Glomerular endothelial cell (primary cell): ENCODE measurements at regions not wholly inside any gene's neighbourhood (a gene's known extent, or its start where the extent isn't known, plus 50 kb on each side); places are given as distances from the start of the nearest gene placed in this dataset.

Experiments
- DNase-seq: peaks from one replicate; pipeline ENCODE4 v3.0.0-alpha.2; 2011; ENCODE audit warnings: low read depth, low spot score; ENCODE audit errors: extremely low read depth

GRCh38 chr2:139359818-139360217 is 579.6 kb upstream of the NXPH2 start:
- no peak for DNase-seq

DNA sequence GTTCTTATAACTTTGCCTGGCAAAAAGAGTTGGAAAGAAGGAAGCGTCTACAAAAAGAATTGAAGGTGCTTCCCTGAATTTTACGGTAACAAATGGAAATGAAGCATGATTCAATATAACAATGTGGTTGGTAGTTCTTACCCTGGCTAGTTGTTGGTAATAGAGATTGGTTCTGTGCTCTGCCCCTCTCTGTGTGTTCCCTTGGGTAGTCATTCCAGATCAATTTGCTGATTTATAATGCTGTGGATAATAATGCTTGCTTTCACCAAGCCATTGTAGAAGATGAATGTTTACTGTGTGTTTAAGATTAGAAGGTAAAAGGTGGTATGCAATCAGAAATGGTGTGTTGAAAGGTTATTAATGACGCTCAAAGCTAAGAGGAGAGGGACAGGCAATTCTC is 577.8 kb upstream of the NXPH2 start:
- DNase-seq: no peak

DNA sequence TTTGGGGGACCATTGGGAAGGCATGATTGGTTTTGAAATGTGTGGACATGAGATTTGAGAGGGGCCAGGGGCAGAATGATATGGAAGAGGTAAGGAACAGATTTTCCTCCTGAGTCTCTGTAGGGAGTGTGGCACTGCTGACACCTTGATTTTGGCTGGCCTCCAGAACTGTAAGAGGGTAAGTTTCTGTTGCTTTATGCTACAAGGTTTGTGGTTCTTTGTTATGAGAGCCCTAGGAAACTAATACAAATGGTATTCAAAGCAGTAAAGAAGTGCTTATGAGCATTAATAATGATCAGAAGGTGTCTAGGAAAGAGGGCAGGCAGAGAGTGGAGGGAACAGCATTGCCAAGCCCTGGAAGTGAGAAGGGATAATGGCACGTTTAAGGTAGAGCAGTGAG is 574.3 kb upstream of the NXPH2 start:
- no peak for DNase-seq

DNA sequence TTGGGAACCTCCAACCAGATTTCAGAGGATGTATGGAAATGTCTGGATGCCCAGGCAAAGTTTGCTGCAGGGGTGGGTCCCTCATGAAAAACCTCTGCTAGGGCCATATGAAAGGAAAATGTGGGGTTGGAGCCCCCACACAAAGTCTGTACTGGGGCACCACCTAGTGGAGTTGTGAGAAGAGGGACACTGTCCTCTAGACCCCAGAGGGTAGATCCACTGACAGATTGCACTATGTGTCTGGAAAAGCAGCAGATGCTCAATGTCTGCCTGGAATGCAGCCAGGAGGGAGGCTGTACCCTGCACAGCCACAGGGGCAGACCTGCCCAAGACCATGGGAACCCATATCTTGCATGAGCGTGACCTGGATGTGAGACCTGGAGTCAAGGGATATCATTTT is 573.7 kb upstream of the NXPH2 start:
- no peak for DNase-seq

DNA sequence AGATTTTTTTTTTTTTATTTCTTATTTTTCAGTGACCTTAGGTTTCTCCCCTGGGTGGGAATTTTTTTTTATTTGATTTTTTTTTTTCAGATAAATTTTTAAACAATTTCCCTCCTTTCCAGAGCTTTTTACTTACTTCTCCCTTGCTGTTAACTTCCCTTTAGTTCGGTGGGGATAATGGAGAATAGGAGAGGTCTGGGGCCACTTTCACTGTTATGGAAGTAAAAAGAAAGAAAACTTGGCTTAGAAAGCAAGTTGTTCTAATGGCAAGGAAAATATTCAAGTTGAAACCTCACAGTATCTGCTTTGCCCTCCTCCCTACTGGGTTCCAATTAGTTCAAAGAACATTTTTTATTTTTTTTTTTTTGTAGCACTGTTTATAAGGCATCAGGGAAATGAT is 537.1 kb upstream of the NXPH2 start:
- no peak for DNase-seq

DNA sequence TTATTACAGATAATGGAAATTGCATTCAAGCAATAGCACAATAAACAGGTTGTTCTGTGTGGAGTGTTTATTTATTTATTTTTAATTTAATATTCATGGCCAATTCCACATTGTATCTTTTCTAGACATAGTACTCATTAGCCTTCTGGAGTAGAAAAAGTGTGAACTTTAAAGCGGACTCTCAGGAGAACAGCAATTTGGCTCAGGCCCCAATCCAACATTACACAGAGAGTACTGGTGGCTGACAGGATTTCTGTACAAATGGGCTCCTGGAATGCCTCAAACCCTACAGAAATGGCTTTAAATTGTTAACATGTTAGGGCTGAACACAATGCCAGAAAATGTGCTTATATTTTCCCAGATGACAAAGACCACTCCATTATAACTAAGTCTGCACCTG is 533.9 kb upstream of the NXPH2 start:
- no peak for DNase-seq

DNA sequence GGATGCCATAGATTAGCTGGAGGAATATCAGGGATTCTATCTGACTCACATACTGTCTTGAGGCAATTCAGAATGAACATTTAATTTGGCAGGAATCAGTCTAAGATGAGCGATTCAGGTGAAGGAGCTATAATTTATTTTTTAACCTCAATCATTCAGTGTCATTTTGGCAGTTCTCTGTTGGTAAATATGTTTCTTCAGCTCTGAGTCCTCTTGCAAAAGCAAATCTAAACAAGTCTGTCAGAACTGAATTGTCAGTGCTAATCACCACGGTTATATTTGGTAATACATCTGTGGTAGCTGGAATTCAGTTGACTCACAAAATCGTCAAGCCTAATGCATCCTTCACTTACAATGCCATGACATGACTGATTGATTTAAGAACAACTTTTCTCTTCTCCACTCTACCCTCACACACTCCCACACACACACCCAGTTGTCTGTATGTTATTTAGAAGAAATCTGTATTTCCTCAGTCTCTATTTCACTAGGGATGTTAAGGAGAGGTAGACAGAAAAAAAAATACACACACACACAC is 516.6 kb upstream of the NXPH2 start:
- DNase-seq: no peak

GRCh38 chr2:139293992-139294548 is 513.9 kb upstream of the NXPH2 start:
- no peak for DNase-seq

- DNase-seq: no peak
These were observed 500.9 kb upstream of the NXPH2 start for GRCh38 chr2:139281124-139281523.

DNA sequence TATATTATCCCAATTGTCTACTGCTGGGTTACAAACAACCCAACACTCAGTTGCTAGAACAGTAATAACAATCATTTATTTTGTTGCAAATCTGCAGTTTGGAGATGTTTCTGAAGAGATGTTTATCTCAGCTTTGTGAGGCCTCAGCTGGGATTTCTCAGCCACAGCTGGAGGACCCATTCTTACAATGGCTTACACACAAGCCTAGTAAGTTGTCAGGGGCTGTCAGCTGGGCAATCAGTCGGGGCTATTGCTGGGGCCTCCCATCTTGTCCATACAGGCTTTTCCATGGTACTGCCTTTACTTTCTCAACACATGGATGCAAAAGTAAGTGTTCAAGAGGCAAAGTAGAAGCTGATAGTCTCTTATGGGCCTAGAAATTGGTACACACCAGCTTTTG is 491.7 kb upstream of the NXPH2 start:
- no peak for DNase-seq

- DNase-seq: no peak
These were observed 491.0 kb upstream of the NXPH2 start for GRCh38 chr2:139271149-139271548.

DNA sequence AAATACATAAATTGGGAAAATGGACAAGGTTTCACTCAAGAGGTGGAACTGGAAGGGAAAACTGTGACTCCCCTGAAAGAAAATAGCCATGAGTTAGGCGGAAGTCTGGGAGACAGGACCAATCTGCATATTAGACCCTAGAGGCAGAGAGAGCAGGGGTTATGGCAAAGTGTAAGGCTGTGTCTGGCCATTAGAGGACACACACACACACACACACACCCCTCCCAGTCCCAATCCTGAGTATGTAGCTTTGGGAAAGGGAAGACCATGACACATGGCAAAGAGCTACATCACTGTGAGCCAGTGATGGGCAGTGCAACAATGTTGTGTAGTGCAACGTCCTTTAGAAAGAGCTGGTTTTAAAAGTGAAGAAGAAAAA is 479.9 kb upstream of the NXPH2 start:
- DNase-seq: no peak

- no peak for DNase-seq
These were observed 479.3 kb upstream of the NXPH2 start for GRCh38 chr2:139259422-139260051.

- no peak for DNase-seq
These were observed 461.1 kb upstream of the NXPH2 start for GRCh38 chr2:139241286-139241685.

DNA sequence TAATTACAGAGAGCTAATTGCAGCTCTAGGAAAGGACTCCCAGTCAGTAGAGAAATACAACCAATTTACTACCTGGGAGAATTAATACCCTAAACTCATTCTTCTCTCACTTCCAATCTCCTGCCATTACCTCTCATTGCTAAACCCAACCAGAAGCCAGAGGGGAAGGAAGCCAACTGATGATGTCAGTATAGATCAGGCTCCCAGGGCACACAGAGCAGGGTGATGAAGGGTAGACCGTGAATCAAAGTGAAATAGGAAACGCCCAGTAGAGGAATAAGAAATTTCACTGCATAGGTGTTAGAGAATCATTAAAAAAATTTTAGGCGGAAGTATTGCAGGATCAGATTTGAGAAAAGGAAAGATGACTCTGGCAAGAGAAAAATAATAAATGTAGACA is 456.8 kb upstream of the NXPH2 start:
- no peak for DNase-seq

GRCh38 chr2:139230881-139231280 is 450.7 kb upstream of the NXPH2 start:
- DNase-seq: no peak

DNA sequence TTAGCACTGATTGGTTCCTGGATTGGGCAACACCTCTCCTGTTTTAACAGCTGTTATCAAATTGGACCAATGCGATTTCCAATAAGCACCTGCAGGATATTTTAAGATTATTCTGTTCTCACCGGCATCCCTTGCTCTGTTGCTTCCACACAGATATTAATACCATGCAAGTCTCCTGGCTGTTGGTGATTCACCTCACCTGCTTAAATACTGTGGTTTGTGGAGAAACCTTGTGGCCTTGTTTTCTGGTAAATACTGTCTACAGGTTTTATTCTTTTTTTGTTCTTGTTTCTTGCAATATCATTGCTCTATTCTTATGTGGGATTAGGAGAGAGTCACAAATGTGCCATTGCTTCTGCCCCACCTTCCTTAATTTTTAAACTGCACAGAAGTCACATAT is 448.1 kb upstream of the NXPH2 start:
- no peak for DNase-seq

DNA sequence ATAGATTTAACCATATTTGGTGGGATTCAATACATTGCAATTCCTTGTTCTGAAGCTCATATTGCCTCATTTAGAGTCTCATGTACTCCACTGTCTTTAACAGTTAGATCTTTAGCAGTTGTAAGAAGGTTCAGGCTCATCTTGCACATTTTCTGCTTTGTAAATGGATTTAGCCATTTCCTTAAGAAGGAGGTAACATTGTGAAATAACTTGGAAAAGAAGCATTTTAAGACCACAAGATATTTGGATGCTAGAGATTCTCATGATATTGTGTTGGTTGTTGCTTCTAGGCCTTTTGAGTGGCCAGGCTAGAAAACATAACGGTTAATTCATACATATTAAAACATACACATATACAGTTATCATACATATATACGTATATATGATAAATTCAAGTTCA is 445.8 kb upstream of the NXPH2 start:
- DNase-seq: no peak

DNA sequence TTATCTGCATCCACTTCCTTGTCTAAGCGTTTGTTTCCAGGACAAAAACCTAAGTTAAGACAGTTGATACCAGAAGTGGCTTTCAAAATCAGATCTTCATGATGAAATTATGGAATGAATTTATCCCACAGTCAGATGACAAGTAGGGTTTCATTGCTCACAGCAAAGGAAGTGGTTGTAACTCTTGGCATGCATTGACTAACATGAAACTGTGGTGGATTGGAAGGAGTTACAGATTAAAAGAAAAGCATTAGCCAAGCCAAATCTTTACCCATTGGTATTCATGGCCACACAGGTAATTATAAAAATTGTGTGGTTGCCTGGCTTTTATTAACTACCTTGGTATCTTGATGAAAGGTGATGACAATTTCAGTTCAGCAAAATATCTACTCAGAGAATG is 438.0 kb upstream of the NXPH2 start:
- no peak for DNase-seq

DNA sequence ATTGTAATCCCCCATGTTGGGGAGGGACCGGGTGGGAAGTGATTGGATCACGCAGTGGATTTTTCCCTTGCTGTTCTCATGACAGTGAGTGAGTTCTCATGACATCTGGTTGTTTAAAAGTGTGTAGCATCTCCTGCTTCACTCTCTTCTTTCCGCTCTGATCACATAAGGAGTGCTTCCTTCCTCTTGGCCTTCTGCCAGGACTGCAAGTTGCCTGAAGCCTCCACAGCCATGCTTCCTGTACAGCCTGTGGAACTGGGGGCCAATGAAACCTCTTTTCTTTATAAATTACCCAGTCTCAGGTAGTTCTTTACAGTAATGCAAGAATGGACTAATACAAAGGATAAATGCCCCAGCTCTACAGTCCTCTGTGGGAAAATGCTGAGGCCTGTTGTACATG is 437.5 kb upstream of the NXPH2 start:
- no peak for DNase-seq

DNA sequence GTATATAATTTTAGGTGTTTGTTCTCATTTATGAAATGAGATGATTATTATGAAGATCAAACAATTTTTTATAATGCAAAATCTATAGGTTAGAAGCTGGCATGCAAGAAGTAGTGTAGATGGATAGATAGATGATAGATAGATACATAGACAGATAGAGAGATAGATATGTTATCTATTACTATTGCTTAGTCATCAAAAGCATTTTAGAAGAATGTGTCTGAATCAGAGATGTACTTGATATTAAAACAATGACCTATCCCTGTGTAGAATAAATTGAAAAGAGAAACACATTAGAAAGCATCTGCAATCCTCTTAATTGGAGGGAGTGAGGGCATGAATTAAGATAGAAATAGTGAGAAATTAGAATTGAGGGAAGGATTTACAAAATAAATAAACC is 436.2 kb upstream of the NXPH2 start:
- no peak for DNase-seq

GRCh38 chr2:139214801-139215200 is 434.6 kb upstream of the NXPH2 start:
- DNase-seq: no peak

GRCh38 chr2:139209586-139209985 is 429.4 kb upstream of the NXPH2 start:
- DNase-seq: no peak
